ENCODE measurements at regions not wholly inside any gene's neighbourhood (a gene's known extent, or its start where the extent isn't known, plus 50 kb on each side); places are given as distances from the start of the nearest gene placed in this dataset.

- H3K4me1 ChIP-seq (ENCODE audit: control insufficient read depth, insufficient read depth, low read length) = peaks cover 3% of the 10 kb centered on the region; the same call in 1 of the 2 replicates
- H3K9me1 ChIP-seq (ENCODE audit: insufficient read depth, low read length) = no peaks in the 10 kb centered on the region
- ChIA-PET POLR2A (ENCODE audit: unreplicated experiment) (no interaction called here), CTCF (no interaction called here)
- no peaks in the 10 kb centered on the region for H3K27me3 ChIP-seq (ENCODE audit: control insufficient read depth, insufficient read depth, low read length)
- H2AK5ac ChIP-seq (ENCODE audit: low read depth, low read length) = no peak overlapping the region
- no peaks in the 10 kb centered on the region for H3K36me3 ChIP-seq (ENCODE audit: control insufficient read depth, insufficient read depth, low read length)
- H3K14ac ChIP-seq (replicated peaks; ENCODE audit: low read depth, low read length) = no peak overlapping the region
- no peak overlapping the region for H2BK15ac ChIP-seq (ENCODE audit: low read depth, low read length)
- no peak overlapping the region for H3K27ac ChIP-seq (ENCODE audit: insufficient read depth, low read length)
- no peak overlapping the region for H2BK120ac ChIP-seq (ENCODE audit: low read depth, low read length)
- no peak overlapping the region for H3K23ac ChIP-seq (ENCODE audit: low read depth, low read length)
- no peak overlapping the region for H3K4me3 ChIP-seq (ENCODE audit: insufficient read depth, low read depth, low read length)
- no peak for TF ChIP-seq CEBPB (IDR thresholded peaks at IDR 0.05; ENCODE audit: low read depth, low read length)
- TF ChIP-seq CTCF (conservative IDR thresholded peaks at IDR 0.05; ENCODE audit: low read depth, low read length) = no peak
- no peak for TF ChIP-seq RAD21 (IDR thresholded peaks at IDR 0.05; ENCODE audit: low read length)
- TF ChIP-seq RCOR1 (IDR thresholded peaks at IDR 0.05; ENCODE audit: insufficient replicate concordance, low read length) = no peak
- TF ChIP-seq MXI1 (IDR thresholded peaks at IDR 0.05; ENCODE audit: borderline replicate concordance, low read depth, low read length) = no peak
- no peak for TF ChIP-seq RFX5 (IDR thresholded peaks at IDR 0.05; ENCODE audit: low read depth, low read length)
- TF ChIP-seq USF2 (IDR thresholded peaks at IDR 0.05; ENCODE audit: low read depth, low read length) = no peak
- TF ChIP-seq POLR2A (IDR thresholded peaks at IDR 0.05; ENCODE audit: low read depth, low read length) = no peak
- TF ChIP-seq NFE2L2 (IDR thresholded peaks at IDR 0.05; ENCODE audit: low read depth, low read length) = no peak
- no peak for TF ChIP-seq BHLHE40 (IDR thresholded peaks at IDR 0.05; ENCODE audit: low read depth, low read length)
- no peak for TF ChIP-seq FOS (IDR thresholded peaks at IDR 0.05; ENCODE audit: low read depth, low read length)
- TF ChIP-seq MAFK (IDR thresholded peaks at IDR 0.05; ENCODE audit: low read depth, low read length) = no peak
- no peak for TF ChIP-seq CHD1 (IDR thresholded peaks at IDR 0.05; ENCODE audit: low read depth, low read length)
- no peak for TF ChIP-seq SMC3 (IDR thresholded peaks at IDR 0.05; ENCODE audit: low read depth, low read length)
- WGBS, 2 experiments (ENCODE audit: extremely low coverage in 2 of 2, insufficient read length in 1 of 2) = no CpG with 5 or more reads among the region's 4 CpGs
- H2BK5ac ChIP-seq (ENCODE audit: low read depth, low read length, poor library complexity, severe bottlenecking) = no peak overlapping the region
- no peak overlapping the region for H3K18ac ChIP-seq (ENCODE audit: low read depth, low read length)
- ATAC-seq (ENCODE audit: low read depth) (no peak), DNase-seq (no peak)
- no peak overlapping the region for H3K4me2 ChIP-seq (ENCODE audit: low read depth, low read length)
- H4K5ac ChIP-seq (ENCODE audit: low read depth, low read length) = no peak overlapping the region
- H2AK9ac ChIP-seq (replicated peaks; ENCODE audit: low read depth, low read length, poor library complexity) = no peak overlapping the region
- dilution Hi-C loops (cut with HindIII; ENCODE audit: low sequenced_read_pairs, unreplicated experiment) = no loop called here
- no peak overlapping the region for H4K91ac ChIP-seq (ENCODE audit: insufficient read depth, low read depth, low read length)
- H4K8ac ChIP-seq (ENCODE audit: low read depth in 2 of 2, low read length in 2 of 2) = no peak overlapping the region
- no peak overlapping the region for H3K4ac ChIP-seq (ENCODE audit: low read depth, low read length)
- no peak overlapping the region for H2BK20ac ChIP-seq (ENCODE audit: low read depth, low read length)
- in situ Hi-C loops (cut with MboI; ENCODE audit: low sequenced_read_pairs) = no loop called here
- H3K9ac ChIP-seq (ENCODE audit: low read depth, low read length) = no peak overlapping the region
- H3K79me1 ChIP-seq (ENCODE audit: low read depth in 1 of 2, low read length in 2 of 2) = no peaks in the 10 kb centered on the region
- BruUV-seq (replicated peaks) = no TSS peak
- no peaks in the 10 kb centered on the region for H4K20me1 ChIP-seq (ENCODE audit: insufficient read depth, low read length)
- no peak overlapping the region for H3K56ac ChIP-seq (ENCODE audit: extremely low read depth, insufficient read depth, low read length)
- intact Hi-C loops (cut with micrococcal nuclease) = no loop called here
- no peak overlapping the region for H2AFZ ChIP-seq (replicated peaks; ENCODE audit: low read length, poor library complexity)
- H3K9me3 ChIP-seq (ENCODE audit: control insufficient read depth, insufficient read depth, low read length) = peaks cover 4% of the 10 kb centered on the region; the same call in 1 of the 2 replicates
These were observed 169.7 kb upstream of the RGS6 start for GRCh38 chr14:71762575-71762974.
